ENCODE measurements at regions not wholly inside any gene's neighbourhood (a gene's known extent, or its start where the extent isn't known, plus 50 kb on each side); places are given as distances from the start of the nearest gene placed in this dataset.

DNA sequence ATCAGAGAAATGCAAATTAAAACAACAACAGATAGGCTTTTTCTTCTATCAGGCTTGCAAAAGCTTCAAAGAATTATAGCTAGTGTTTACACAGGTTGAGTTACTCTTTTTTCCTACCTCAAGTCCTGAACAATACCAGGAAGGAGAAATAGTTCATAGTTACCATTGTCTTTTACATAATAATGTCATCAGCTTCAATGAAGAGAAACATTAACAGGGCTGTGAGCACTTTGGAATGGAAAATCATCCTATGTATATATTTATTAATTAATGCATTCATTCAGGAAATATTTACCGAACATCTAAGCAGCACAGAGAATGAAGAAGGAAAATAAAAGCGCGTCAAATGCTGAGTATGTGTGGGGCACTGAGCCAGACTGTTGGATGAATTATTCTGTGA, 197.3 kb downstream of the ZBTB18 start:
- no peaks in the 10 kb centered on the region for H3K4me1 ChIP-seq (ENCODE audit: insufficient read depth, low read length)
- no peak overlapping the region for H3K4me3 ChIP-seq (ENCODE audit: low read length)
- H3K9me3 ChIP-seq (ENCODE audit: insufficient read depth, low read depth, low read length), result no peaks in the 10 kb centered on the region
- H3K36me3 ChIP-seq (ENCODE audit: insufficient read depth, low read depth, low read length), result no peaks in the 10 kb centered on the region
- no peak overlapping the region for H3K9ac ChIP-seq (ENCODE audit: low read depth, low read length)
- H3K27ac ChIP-seq (ENCODE audit: low read length), result no peak overlapping the region
- H3K27me3 ChIP-seq (ENCODE audit: insufficient read depth, low read length), result no peaks in the 10 kb centered on the region

DNA sequence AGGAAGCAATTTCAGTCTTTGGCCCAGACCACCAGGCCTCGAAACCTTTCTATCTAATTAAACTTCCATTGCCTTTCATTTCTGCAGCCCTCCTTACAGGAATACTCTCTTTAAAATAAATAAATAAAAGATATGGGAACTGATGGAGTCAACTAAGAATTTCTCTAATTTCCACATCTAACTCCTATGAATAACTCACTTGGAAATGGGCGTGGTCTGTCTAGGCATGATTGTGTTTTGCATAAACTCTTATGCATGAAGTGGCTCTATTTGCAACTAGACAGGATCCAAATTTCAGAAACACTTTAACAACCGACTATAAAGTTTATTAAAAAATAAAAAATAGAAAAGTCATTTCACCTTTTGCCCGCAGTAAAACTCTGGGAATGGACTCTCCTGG, 199.5 kb downstream of the ADSS2 start:
- no peak overlapping the region for H3K9ac ChIP-seq (ENCODE audit: low read depth, low read length)
- H3K27ac ChIP-seq (ENCODE audit: low read length), result no peak overlapping the region
- H3K4me1 ChIP-seq (ENCODE audit: insufficient read depth, low read length), result no peaks in the 10 kb centered on the region; the same call in 1 of the 2 replicates
- H3K27me3 ChIP-seq (ENCODE audit: insufficient read depth, low read length), result no peaks in the 10 kb centered on the region
- no peaks in the 10 kb centered on the region for H3K9me3 ChIP-seq (ENCODE audit: insufficient read depth, low read depth, low read length)
- no peaks in the 10 kb centered on the region for H3K36me3 ChIP-seq (ENCODE audit: insufficient read depth, low read depth, low read length)
- no peak overlapping the region for H3K4me3 ChIP-seq (ENCODE audit: low read length)

- H3K9ac ChIP-seq (ENCODE audit: low read depth, low read length), result no peak overlapping the region
- no peak overlapping the region for H3K27ac ChIP-seq (ENCODE audit: low read length)
- no peak overlapping the region for H3K4me3 ChIP-seq (ENCODE audit: low read length)
- no peaks in the 10 kb centered on the region for H3K27me3 ChIP-seq (ENCODE audit: insufficient read depth, low read length)
- H3K9me3 ChIP-seq (ENCODE audit: insufficient read depth, low read depth, low read length), result no peaks in the 10 kb centered on the region
- H3K4me1 ChIP-seq (ENCODE audit: insufficient read depth, low read length), result no peaks in the 10 kb centered on the region; the same call in 1 of the 2 replicates
- H3K36me3 ChIP-seq (ENCODE audit: insufficient read depth, low read depth, low read length), result no peaks in the 10 kb centered on the region
Measured at GRCh38 chr1:244254467-244254866, 197.2 kb downstream of the ADSS2 start.

GRCh38 chr1:244255426-244255965, 196.2 kb downstream of the ADSS2 start:
- no peak overlapping the region for H3K9ac ChIP-seq (ENCODE audit: low read depth, low read length)
- no peaks in the 10 kb centered on the region for H3K36me3 ChIP-seq (ENCODE audit: insufficient read depth, low read depth, low read length)
- no peaks in the 10 kb centered on the region for H3K27me3 ChIP-seq (ENCODE audit: insufficient read depth, low read length)
- no peak overlapping the region for H3K27ac ChIP-seq (ENCODE audit: low read length)
- H3K4me3 ChIP-seq (ENCODE audit: low read length), result no peak overlapping the region
- H3K9me3 ChIP-seq (ENCODE audit: insufficient read depth, low read depth, low read length), result no peaks in the 10 kb centered on the region
- H3K4me1 ChIP-seq (ENCODE audit: insufficient read depth, low read length), result no peaks in the 10 kb centered on the region; the same call in 1 of the 2 replicates

DNA sequence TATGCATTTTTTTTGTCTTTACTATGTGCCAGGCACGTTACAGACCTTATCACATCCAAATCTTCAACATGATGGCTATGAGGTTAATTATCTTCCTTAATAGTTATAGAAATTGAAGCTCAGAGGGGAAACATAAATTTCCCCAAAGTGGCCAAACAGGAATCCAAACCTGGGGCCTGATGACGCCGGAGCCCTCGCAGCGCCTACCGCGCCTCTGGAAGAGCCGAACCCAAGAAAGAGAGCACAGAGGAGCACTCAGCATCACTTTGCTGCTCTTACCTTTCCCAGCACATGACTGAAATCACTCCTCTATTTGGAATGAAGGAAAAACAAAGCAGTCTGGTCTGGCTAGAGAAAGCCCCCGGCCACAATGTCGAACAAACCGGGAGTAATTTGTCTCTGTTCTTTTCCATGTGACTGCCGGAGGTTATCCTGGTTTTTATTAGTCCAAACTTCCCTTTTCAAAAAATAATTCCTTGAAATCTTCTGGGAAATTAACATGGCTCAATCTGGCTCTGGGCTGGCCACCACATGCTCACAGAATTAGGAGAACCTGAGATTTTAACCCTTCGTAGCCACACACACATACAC, 195.5 kb downstream of the ADSS2 start:
- Histone ChIP-seq H3K27me3 (ENCODE audit: insufficient read depth, low read length) (no peaks in the 10 kb centered on the region), H3K36me3 (ENCODE audit: insufficient read depth, low read depth, low read length) (no peaks in the 10 kb centered on the region), H3K27ac (ENCODE audit: low read length) (no peak overlapping the region), H3K9me3 (ENCODE audit: insufficient read depth, low read depth, low read length) (no peaks in the 10 kb centered on the region), H3K4me1 (ENCODE audit: insufficient read depth, low read length) (no peaks in the 10 kb centered on the region; the same call in 1 of the 2 replicates), H3K4me3 (ENCODE audit: low read length) (no peak overlapping the region), H3K9ac (ENCODE audit: low read depth, low read length) (no peak overlapping the region)

DNA sequence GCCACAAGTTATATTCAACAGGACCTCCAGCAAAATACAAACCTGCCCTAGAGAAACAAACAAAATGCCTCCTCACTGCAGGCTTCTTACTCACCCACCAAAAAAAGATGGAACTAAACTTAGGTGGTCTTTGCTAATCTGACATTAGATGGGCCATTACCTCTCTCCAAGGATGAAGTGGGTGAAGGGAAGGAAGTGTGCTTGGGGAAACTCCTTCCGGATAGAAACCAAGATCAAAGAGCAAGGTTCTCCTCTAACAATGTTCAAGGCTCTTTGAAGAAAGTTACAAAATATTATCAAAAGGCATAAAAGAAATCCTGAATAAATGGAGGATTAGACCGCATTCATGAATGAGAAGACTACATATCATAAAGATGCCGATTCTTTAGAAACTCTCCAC, 187.5 kb downstream of the ADSS2 start:
- no peak overlapping the region for H3K4me3 ChIP-seq (ENCODE audit: low read length)
- H3K9me3 ChIP-seq (ENCODE audit: insufficient read depth, low read depth, low read length), result no peaks in the 10 kb centered on the region
- no peak overlapping the region for H3K27ac ChIP-seq (ENCODE audit: low read length)
- no peak overlapping the region for H3K9ac ChIP-seq (ENCODE audit: low read depth, low read length)
- H3K4me1 ChIP-seq (ENCODE audit: insufficient read depth, low read length), result no peaks in the 10 kb centered on the region
- no peaks in the 10 kb centered on the region for H3K27me3 ChIP-seq (ENCODE audit: insufficient read depth, low read length)
- no peaks in the 10 kb centered on the region for H3K36me3 ChIP-seq (ENCODE audit: insufficient read depth, low read depth, low read length)

DNA sequence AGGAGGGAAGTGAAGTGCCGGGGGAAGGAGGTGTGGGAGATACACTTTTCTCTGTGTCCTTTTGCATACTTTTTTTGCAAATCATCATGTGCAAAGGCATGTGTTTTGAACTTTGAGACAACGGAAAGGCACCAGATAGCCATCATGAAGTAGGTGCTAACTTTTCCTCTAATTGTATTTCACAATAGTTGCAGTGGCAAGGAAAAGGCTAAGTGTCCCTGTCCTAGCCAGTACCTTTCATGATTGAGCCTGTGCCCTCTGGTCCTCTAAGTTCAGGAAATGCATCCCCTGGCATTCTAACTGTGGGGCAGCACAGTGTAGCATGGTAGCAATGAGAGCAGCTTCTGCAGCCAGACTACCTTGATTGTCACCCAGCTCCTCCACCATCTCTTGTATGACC, 186.2 kb downstream of the ADSS2 start:
- no peaks in the 10 kb centered on the region for H3K4me1 ChIP-seq (ENCODE audit: insufficient read depth, low read length)
- no peak overlapping the region for H3K4me3 ChIP-seq (ENCODE audit: low read length)
- no peaks in the 10 kb centered on the region for H3K36me3 ChIP-seq (ENCODE audit: insufficient read depth, low read depth, low read length)
- no peaks in the 10 kb centered on the region for H3K27me3 ChIP-seq (ENCODE audit: insufficient read depth, low read length)
- H3K27ac ChIP-seq (ENCODE audit: low read length), result no peak overlapping the region
- H3K9me3 ChIP-seq (ENCODE audit: insufficient read depth, low read depth, low read length), result no peaks in the 10 kb centered on the region
- no peak overlapping the region for H3K9ac ChIP-seq (ENCODE audit: low read depth, low read length)

DNA sequence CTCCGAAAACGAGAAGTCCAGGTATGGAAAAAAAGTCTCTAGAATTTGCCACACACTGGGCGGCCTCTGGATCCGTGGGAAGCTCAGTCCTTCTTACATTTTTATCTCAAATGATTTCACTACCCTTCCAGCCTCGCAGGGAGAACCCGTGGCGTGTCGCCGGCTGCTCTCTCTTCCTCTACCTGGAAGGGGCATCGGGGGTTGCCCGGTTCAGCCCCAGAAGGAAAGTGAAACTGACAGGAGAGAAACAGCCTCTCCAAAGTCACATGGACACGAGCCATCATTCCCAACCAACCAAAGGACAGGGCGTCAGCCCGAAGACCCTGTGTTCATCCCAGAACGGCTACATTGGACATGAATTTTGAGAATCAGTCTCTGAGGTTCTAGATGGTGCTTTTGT, 182.5 kb downstream of the ADSS2 start:
- Histone ChIP-seq H3K4me1 (ENCODE audit: insufficient read depth, low read length) (no peaks in the 10 kb centered on the region), H3K27me3 (ENCODE audit: insufficient read depth, low read length) (no peaks in the 10 kb centered on the region), H3K4me3 (ENCODE audit: low read length) (no peak overlapping the region), H3K9ac (ENCODE audit: low read depth, low read length) (no peak overlapping the region), H3K9me3 (ENCODE audit: insufficient read depth, low read depth, low read length) (no peaks in the 10 kb centered on the region; the same call in 1 of the 2 replicates), H3K27ac (ENCODE audit: low read length) (no peak overlapping the region), H3K36me3 (ENCODE audit: insufficient read depth, low read depth, low read length) (no peaks in the 10 kb centered on the region)

- Histone ChIP-seq H3K4me1 (ENCODE audit: insufficient read depth, low read length) (no peaks in the 10 kb centered on the region), H3K36me3 (ENCODE audit: insufficient read depth, low read depth, low read length) (no peaks in the 10 kb centered on the region), H3K27me3 (ENCODE audit: insufficient read depth, low read length) (no peaks in the 10 kb centered on the region), H3K9me3 (ENCODE audit: insufficient read depth, low read depth, low read length) (no peaks in the 10 kb centered on the region; the same call in 1 of the 2 replicates), H3K4me3 (ENCODE audit: low read length) (no peak overlapping the region), H3K27ac (ENCODE audit: low read length) (no peak overlapping the region), H3K9ac (ENCODE audit: low read depth, low read length) (no peak overlapping the region)
Measured at GRCh38 chr1:244271004-244271403, 180.7 kb downstream of the ADSS2 start.

DNA sequence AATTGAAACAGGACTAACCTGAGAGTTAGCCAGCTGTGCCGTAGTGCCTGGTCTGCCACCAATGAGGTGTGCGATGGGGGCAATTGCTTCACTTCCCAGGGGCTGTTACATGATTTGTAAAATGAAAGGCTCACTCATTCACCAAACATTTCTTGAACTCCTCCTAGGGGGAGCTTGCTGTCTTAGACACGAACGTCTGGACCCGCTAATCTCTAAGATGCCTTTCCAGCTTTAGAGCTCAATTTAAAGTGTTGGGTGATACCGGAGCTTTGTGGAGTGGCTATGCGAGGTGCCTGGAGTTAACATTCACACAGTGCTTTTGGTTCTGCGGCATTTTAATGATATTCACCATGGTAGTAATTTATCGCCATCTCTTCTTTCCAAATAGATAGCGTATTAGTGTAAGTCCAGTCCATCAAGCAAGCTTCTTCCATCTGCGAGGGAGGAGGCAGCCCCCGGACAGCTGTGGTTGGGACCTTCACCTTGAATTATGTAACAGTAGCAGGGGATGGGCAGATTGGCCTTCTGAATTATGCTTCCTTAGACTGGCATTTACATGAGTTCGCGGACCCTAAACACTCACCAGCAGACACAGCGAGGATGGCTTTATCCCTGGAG, 179.9 kb downstream of the ADSS2 start:
- Histone ChIP-seq H3K4me3 (ENCODE audit: low read length) (no peak overlapping the region), H3K4me1 (ENCODE audit: insufficient read depth, low read length) (no peaks in the 10 kb centered on the region), H3K27me3 (ENCODE audit: insufficient read depth, low read length) (no peaks in the 10 kb centered on the region), H3K9ac (ENCODE audit: low read depth, low read length) (no peak overlapping the region), H3K9me3 (ENCODE audit: insufficient read depth, low read depth, low read length) (no peaks in the 10 kb centered on the region; the same call in 1 of the 2 replicates), H3K36me3 (ENCODE audit: insufficient read depth, low read depth, low read length) (no peaks in the 10 kb centered on the region), H3K27ac (ENCODE audit: low read length) (no peak overlapping the region)

- Histone ChIP-seq H3K9me3 (ENCODE audit: insufficient read depth, low read depth, low read length) (no peaks in the 10 kb centered on the region; the same call in 1 of the 2 replicates), H3K9ac (ENCODE audit: low read depth, low read length) (no peak overlapping the region), H3K36me3 (ENCODE audit: insufficient read depth, low read depth, low read length) (no peaks in the 10 kb centered on the region), H3K4me1 (ENCODE audit: insufficient read depth, low read length) (no peaks in the 10 kb centered on the region), H3K27me3 (ENCODE audit: insufficient read depth, low read length) (no peaks in the 10 kb centered on the region), H3K4me3 (ENCODE audit: low read length) (no peak overlapping the region), H3K27ac (ENCODE audit: low read length) (no peak overlapping the region)
Measured at GRCh38 chr1:244272471-244273261, 179.0 kb downstream of the ADSS2 start.
